Transverse colon (tissue), 4 donors: ENCODE measurements at regions not wholly inside any gene's neighbourhood (a gene's known extent, or its start where the extent isn't known, plus 50 kb on each side); places are given as distances from the start of the nearest gene placed in this dataset.

ENCODE experiments used
- small RNA-seq, 4 donors: library from RNA; depleted of rRNA; stranded (forward); fragments of <200 nt; gene quantifications; one replicate each; pipeline ENCODE3, GENCODE V24; 2016

Small RNA genes lying in the stretch of these regions (small RNA-seq; reads per million reads assigned to genes)
- 0 reads per million in 4 donors for gene RF02101
- gene RNU6ATAC21P = 0 reads per million in 4 donors
